ENCODE measurements at regions not wholly inside any gene's neighbourhood (a gene's known extent, or its start where the extent isn't known, plus 50 kb on each side); places are given as distances from the start of the nearest gene placed in this dataset.

DNA sequence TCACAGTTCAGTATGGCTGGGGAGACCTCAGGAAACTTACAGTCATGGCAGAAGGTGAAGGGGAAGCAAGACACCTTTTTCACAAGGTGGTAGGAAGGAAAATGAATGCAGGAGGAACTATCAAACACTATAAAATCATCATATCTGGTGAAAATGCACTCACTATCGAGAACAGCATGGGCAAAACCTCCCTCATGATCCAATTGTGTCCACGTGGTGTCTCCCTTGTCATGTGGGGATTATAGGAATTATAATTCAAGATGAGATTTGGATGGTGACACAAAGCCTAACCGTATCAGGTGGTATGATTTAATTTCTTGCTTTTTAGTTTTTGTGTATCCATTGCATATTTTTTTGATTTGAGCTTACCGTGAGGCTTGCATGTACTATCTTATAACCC lies 133.2 kb upstream of the SYNCRIP start:
- DNase-seq = no peak
- no peak overlapping the region for H3K4me3 ChIP-seq
- no peaks in the 10 kb centered on the region for H3K4me1 ChIP-seq
- no peak overlapping the region for H3K27ac ChIP-seq
- WGBS, 3 donors = 65 to 70% (median 66%) methylated on average over 4 of the region's 4 CpGs
- peaks cover 3% of the 10 kb centered on the region for H3K9me3 ChIP-seq
- TF ChIP-seq, protein P1, sequence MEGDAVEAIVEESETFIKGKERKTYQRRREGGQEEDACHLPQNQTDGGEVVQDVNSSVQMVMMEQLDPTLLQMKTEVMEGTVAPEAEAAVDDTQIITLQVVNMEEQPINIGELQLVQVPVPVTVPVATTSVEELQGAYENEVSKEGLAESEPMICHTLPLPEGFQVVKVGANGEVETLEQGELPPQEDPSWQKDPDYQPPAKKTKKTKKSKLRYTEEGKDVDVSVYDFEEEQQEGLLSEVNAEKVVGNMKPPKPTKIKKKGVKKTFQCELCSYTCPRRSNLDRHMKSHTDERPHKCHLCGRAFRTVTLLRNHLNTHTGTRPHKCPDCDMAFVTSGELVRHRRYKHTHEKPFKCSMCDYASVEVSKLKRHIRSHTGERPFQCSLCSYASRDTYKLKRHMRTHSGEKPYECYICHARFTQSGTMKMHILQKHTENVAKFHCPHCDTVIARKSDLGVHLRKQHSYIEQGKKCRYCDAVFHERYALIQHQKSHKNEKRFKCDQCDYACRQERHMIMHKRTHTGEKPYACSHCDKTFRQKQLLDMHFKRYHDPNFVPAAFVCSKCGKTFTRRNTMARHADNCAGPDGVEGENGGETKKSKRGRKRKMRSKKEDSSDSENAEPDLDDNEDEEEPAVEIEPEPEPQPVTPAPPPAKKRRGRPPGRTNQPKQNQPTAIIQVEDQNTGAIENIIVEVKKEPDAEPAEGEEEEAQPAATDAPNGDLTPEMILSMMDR (IDR thresholded peaks at IDR 0.05) = no peak
- no peaks in the 10 kb centered on the region for H3K27me3 ChIP-seq (ENCODE audit: insufficient read depth in 3 of 3, low read length in 2 of 3)
- no peak for ATAC-seq
- intact Hi-C loops (cut with DNase I) = no loop called here
- H3K36me3 ChIP-seq (ENCODE audit: insufficient read depth in 1 of 2, low read depth in 1 of 2) = no peaks in the 10 kb centered on the region

DNA sequence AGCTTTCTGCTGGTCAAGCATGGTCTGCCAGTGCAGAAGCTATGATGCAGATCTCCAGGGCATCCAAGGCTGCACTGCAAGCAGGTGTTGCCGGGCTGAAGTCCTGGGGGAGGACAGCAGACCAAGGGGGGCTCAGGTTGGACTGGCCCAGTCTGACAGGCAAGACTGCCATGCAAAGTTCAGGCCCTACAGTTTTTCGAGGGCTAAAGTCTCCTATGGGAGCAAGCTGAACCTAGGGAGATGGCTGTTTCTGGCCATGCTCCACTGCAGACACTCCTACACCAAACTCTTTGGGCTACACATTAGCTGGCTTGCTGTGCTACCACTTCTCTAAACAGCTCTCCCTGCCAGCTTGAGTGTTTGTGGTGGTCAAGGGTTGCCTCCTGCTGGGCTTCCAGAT lies 130.0 kb upstream of the SYNCRIP start:
- no peak for ATAC-seq

DNA sequence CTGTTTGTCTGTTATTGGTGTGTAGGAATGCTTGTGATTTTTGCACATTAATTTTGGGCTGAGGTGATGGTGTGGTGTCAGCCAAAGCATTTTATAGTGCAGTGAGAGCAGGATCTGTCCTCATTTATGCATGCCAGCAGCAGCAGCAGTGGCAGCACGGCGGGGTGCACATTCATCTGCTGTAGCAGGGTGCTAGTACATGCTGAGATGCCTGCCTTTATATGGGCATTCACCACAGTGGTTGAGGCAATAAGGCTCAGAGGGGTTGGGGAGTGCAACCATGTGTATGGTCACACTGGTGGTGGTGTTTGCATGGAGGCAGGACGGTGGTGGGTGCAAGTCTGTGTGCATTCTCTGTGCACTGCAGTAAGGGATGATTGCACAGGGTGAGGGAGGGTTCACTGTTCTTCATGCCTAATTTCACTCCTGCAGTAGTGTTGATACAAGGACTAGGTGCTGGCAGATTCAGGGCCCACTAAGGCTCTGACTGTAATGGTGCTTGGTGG lies 129.3 kb upstream of the SYNCRIP start:
- no peaks in the 10 kb centered on the region for H3K9me3 ChIP-seq
- no peak for DNase-seq
- 62 to 80% (median 71%) methylated on average over 3 of the region's 3 CpGs for WGBS, 3 donors
- no peak overlapping the region for H3K4me3 ChIP-seq
- no peak for ATAC-seq
- H3K27ac ChIP-seq = no peak overlapping the region
- no peaks in the 10 kb centered on the region for H3K27me3 ChIP-seq (ENCODE audit: insufficient read depth in 3 of 3, low read length in 2 of 3)
- intact Hi-C loops (cut with DNase I) = no loop called here
- H3K36me3 ChIP-seq (ENCODE audit: insufficient read depth in 1 of 2, low read depth in 1 of 2) = no peaks in the 10 kb centered on the region
- TF ChIP-seq, protein P1 (IDR thresholded peaks at IDR 0.05) = no peak
- no peaks in the 10 kb centered on the region for H3K4me1 ChIP-seq

More for the DNA sequence above, 130.0 kb upstream of the SYNCRIP start:
- Histone ChIP-seq H3K36me3 (ENCODE audit: insufficient read depth in 1 of 2, low read depth in 1 of 2) (no peaks in the 10 kb centered on the region), H3K4me3 (no peak overlapping the region), H3K4me1 (no peaks in the 10 kb centered on the region), H3K27ac (no peak overlapping the region), H3K9me3 (no peaks in the 10 kb centered on the region), H3K27me3 (ENCODE audit: insufficient read depth in 3 of 3, low read length in 2 of 3) (no peaks in the 10 kb centered on the region)
- WGBS, 3 donors = 70 to 82% (median 74%) methylated on average over 2 of the region's 2 CpGs
- intact Hi-C loops (cut with DNase I) = no loop called here
- TF ChIP-seq, protein P1 (IDR thresholded peaks at IDR 0.05) = no peak
- DNase-seq = no peak

DNA sequence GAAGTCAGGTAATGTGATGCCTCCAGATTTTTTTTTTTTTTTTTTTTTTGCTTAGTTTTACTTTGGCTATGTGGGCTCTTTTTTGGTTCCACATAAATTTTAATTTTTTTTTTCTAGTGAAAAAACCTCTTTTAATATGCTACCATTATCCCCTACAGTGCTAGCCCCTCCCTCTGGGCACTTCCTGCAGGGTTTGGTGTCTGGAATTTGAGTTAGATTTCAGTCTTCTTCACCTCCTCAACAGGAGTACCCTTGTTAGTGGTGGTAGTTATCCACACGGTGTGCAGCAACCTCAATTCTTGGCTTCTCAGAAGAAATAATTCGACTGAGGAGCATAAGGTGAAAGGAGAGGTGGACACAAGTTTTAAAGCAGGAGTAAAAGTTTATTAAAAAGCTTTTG lies 128.8 kb upstream of the SYNCRIP start:
- no peaks in the 10 kb centered on the region for H3K4me1 ChIP-seq
- TF ChIP-seq, protein P1 (IDR thresholded peaks at IDR 0.05) = no peak
- ATAC-seq (no peak), DNase-seq (no peak)
- H3K27ac ChIP-seq = no peak overlapping the region
- H3K9me3 ChIP-seq = no peaks in the 10 kb centered on the region
- no peaks in the 10 kb centered on the region for H3K36me3 ChIP-seq (ENCODE audit: insufficient read depth in 1 of 2, low read depth in 1 of 2)
- no peak overlapping the region for H3K4me3 ChIP-seq
- intact Hi-C loops (cut with DNase I) = no loop called here
- WGBS, 3 donors = 69 to 80% (median 77%) methylated on average over 2 of the region's 2 CpGs
- no peaks in the 10 kb centered on the region for H3K27me3 ChIP-seq (ENCODE audit: insufficient read depth in 3 of 3, low read length in 2 of 3)

DNA sequence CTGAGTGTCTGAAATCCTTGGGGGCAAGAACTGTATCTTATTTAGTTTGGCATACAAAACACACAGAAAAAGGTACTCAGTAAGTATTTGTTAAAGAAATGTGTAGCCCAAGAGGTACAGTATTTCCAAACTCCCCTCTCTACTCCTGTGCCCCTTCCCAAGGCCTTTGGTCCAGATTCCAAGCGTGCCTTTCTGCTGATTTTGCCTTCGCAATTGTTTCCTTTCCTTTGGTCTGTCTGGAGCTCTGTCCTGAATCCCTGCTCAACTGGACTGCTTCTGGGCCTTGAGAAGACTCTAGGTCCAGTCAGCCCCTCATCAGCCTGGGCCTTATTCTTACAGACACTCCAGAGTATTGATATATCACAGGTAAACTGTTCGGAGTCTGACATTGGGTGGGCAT lies 122.2 kb upstream of the SYNCRIP start:
- Histone ChIP-seq H3K27ac (no peak overlapping the region), H3K4me1 (no peaks in the 10 kb centered on the region), H3K9me3 (no peaks in the 10 kb centered on the region), H3K4me3 (no peak overlapping the region), H3K27me3 (ENCODE audit: insufficient read depth in 3 of 3, low read length in 2 of 3) (no peaks in the 10 kb centered on the region), H3K36me3 (ENCODE audit: insufficient read depth in 1 of 2, low read depth in 1 of 2) (no peaks in the 10 kb centered on the region)
- 92 to 93% (median 92%) methylated on average over 3 of the region's 3 CpGs for WGBS, 3 donors
- TF ChIP-seq, protein P1 (IDR thresholded peaks at IDR 0.05) = no peak
- ATAC-seq (no peak), DNase-seq (no peak)
- intact Hi-C loops (cut with DNase I) = no loop called here

Data from psoas muscle (tissue), 7 donors.